HG03520 (cell line): ENCODE measurements at regions not wholly inside any gene's neighbourhood (a gene's known extent, or its start where the extent isn't known, plus 50 kb on each side); places are given as distances from the start of the nearest gene placed in this dataset.

ENCODE experiments used
- ATAC-seq: cut with Tn5 transposase; IDR thresholded peaks from one replicate; pipeline ENCODE4 v1.9.1; 2021; ENCODE audit warnings: mild to moderate bottlenecking, moderate library complexity; ENCODE audit not compliant: unreplicated experiment

- no peak for ATAC-seq
Observed at GRCh38 chr5:2696156-2696807, 55.2 kb downstream of the IRX2 start.

- ATAC-seq, result no peak
Observed at GRCh38 chr5:2695200-2695891, 56.1 kb downstream of the IRX2 start.

- ATAC-seq, result no peak
Observed at GRCh38 chr5:2691530-2691929, 59.9 kb downstream of the IRX2 start.

GRCh38 chr5:2690293-2690692, 61.2 kb downstream of the IRX2 start:
- no peak for ATAC-seq

DNA sequence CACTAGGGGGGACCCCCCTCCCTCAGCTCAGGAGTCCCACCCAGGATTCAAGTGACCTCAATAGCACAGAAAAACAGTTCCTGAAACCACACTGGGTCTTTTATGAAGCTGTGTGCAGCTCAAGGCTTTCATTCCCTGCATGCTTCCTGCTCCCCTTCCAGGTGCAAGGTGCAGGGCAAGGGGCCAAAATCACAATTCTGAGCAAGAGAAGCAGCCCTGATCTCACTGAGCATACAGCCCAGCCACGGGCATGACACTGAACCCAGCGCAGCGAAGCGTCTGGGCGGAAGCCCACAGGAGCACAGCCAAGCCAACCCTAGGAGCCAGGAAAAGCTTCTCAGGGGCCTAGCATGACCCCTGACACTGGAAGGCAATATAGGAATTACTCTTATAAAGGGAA, 62.9 kb downstream of the IRX2 start:
- no peak for ATAC-seq

DNA sequence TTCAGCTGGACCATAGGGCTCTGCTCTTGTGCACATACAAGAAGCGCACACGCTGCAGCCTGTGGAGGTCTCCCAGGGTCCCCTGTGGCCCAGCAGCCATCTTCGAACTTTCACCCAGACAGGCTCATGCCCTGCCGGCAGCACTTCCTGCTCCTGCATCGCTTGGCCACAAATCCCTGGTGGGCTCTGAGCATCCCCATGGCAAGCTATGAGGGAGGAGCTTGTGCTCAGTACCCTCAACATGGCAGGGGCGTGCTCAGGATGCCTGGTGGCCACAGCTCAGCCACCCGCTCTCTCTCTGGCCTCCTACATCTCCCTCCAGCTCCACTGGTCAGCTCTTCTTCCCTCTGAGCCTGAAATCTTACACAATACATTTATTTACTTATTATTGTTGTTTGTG, 63.7 kb downstream of the IRX2 start:
- ATAC-seq, result no peak

- no peak for ATAC-seq
Observed at GRCh38 chr5:2686321-2687124, 65.0 kb downstream of the IRX2 start.

- ATAC-seq, result no peak
Observed at GRCh38 chr5:2685651-2686272, 65.7 kb downstream of the IRX2 start.

DNA sequence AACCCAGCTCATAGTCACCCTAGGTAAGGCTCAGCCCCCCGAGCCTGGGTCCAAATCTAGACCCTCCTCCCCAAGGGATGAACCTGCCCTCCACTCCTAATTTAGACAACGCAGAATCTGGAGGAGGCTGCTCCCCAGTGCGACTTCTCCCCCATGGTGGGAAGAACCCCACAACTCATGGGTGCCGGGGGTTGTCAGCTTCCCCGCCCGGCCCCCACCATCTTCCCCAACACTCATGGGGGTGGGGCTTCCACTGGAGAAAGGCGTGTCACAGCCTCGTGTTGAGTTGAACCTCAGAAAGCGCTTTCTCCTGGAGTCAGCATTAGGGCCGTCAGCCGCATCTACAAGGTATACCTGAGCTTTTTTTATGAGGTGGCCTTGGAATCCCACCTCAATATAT, 66.9 kb downstream of the IRX2 start:
- no peak for ATAC-seq

- no peak for ATAC-seq
Observed at GRCh38 chr5:2683720-2684119, 67.8 kb downstream of the IRX2 start.

- no peak for ATAC-seq
Observed at GRCh38 chr5:2681476-2681875, 70.0 kb downstream of the IRX2 start.

DNA sequence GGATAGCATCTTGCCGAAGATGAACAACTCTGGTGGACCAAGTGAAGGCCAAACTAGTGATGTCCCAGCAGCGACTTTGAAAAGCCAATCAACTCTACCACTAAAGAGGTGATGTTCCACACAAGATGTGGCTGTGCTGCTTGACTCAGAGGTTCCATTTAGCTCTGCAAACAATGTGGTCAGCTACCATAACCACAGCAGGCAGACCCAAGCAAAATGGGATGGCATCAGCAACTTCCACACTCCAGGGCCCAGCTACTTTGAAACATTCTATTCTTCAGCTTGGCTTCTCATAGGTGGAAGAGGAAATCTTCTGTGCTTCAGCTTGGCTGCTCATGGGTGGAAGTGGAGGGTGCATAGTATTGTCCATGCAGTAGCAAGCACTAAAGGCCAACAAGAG, 70.5 kb downstream of the IRX2 start:
- ATAC-seq, result no peak

DNA sequence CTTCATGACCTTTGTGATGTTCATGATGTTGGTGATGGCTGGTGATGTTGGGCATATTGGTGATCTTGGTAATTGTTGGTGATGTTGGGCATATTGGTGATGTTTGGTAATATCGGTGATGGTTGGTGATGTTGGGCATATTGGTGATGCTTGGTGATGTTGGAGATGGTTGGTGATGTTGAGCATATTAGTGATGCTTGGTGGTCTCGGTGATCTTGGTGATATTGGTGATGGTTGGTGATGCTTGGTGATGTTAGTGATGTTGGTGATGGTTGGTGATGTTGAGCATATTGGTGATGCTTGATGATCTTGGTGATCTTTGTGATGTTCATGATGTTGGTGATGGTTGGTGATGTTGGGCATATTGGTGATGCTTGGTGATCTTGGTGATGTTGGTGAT, 73.8 kb downstream of the IRX2 start:
- no peak for ATAC-seq

- ATAC-seq, result no peak
Observed at GRCh38 chr5:2675548-2675947, 75.9 kb downstream of the IRX2 start.

GRCh38 chr5:2674456-2674855, 77.0 kb downstream of the IRX2 start:
- ATAC-seq, result no peak

DNA sequence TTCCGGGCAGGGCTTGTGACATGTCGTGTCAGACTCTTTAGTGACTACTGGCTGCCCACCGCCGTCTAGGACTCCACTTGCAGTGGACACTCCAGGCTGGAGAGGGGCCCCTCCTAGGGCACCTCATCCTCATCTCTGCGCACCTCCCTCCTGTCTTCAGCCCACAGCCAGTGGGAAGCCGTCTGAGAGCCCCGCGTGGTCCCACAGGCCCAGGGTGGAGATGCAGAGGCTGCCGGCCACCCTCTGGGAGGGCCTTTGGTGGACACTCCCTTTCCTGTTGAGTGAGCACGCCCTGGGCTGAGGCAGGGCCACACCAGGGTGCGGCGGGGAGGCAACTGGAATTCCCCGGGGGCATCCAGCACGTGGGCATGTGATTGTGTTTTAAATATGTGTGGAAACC, 80.5 kb downstream of the IRX2 start:
- ATAC-seq, result no peak

- ATAC-seq, result no peak
Observed at GRCh38 chr5:2669913-2670312, 81.6 kb downstream of the IRX2 start.

GRCh38 chr5:2669259-2669658, 82.2 kb downstream of the IRX2 start:
- no peak for ATAC-seq

DNA sequence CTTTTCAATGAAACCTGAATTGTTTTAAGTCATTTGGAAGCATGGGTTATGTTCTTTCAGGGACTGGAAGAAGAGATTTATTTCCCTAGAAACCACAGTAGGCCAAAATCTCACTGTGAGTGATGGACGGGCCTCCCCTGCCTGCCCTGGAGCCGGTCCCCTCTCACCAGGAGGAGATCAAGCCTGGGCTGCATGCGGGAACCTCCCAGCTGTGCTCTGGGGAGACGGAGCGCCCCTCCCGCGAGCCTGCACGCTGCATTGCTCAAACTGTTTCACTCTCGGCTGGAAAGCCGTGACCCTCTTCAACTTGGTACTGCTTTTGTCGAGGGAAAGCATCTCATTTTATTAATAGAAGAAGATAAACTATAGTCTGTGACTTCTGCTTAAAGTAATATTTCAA, 85.4 kb downstream of the IRX2 start:
- no peak for ATAC-seq

DNA sequence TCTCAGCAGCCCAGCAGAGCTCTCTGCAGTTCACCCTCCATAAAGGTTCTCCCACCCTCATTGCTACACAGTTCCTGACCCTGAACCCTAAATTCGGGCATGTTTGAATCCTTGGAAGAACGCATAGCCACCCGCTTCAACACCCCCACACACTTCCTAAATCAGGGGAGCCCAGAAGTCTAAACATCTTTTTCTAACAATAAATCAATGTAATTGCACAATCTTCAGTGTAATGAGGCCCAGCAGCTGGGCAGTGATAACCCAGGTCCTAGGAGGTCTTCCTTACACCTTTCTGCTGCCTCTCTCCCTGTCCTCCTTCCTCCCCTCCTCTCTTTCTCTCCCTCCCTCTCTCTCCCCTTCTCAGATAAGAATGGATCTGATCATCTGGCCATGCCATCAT, 88.0 kb downstream of the IRX2 start:
- ATAC-seq, result no peak

GRCh38 chr5:2660315-2660714, 91.2 kb downstream of the IRX2 start:
- ATAC-seq, result no peak
